ENCODE measurements at regions not wholly inside any gene's neighbourhood (a gene's known extent, or its start where the extent isn't known, plus 50 kb on each side); places are given as distances from the start of the nearest gene placed in this dataset.

DNA sequence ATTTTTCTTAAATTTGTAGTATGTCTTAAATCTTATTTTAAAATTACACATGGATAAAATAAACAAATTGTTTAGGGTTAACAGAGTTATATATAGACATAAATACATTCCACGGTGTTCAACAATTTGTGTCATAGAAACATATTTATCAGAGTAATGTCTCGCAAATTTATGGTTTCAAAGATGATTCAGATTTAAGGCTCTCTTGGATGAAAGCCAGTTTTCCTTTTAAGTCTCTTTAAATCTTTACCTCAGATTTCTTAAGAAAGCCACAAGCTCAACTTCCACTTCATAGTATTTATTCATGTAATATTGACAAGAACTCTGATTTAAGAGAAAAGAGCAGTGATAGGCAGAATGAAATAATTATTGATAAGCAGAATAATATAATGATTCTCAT lies 1254.8 kb upstream of the ADGRL3 start:
- TF ChIP-seq BHLHE40 (IDR thresholded peaks at IDR 0.05; ENCODE audit: borderline replicate concordance in 1 of 2, low read depth in 2 of 2, low read length in 1 of 2) (no peak), DPF2 (IDR thresholded peaks at IDR 0.05) (no peak), JUND (IDR thresholded peaks at IDR 0.05; ENCODE audit: low read depth, low read length) (no peak), LARP7 (IDR thresholded peaks at IDR 0.05) (no peak), CREM (IDR thresholded peaks at IDR 0.05; ENCODE audit: low read depth) (no peak), ASH2L (IDR thresholded peaks at IDR 0.05; ENCODE audit: borderline replicate concordance, low read depth) (no peak), MEF2B (IDR thresholded peaks at IDR 0.05; ENCODE audit: partially characterized antibody, poor library complexity, severe bottlenecking) (no peak)
- FAIRE-seq (no peak), DNase-seq (ENCODE audit: low read depth, low spot score) (no peak), ATAC-seq (no peak)
- H3K4me2 ChIP-seq (ENCODE audit: control insufficient read depth, insufficient read depth): no peak overlapping the region
- no peaks in the 10 kb centered on the region for H4K20me1 ChIP-seq (ENCODE audit: control insufficient read depth, insufficient read depth)
- ChIA-PET CTCF (no interaction called here), RAD21 (ENCODE audit: unreplicated experiment) (no interaction called here), POLR2A (no interaction called here), SMC1A (ENCODE audit: uncharacterized antibody, unreplicated experiment) (no interaction called here)
- H3K4me1 ChIP-seq (ENCODE audit: control insufficient read depth, insufficient read depth, low read length): no peaks in the 10 kb centered on the region
- no peak overlapping the region for H3K9ac ChIP-seq (ENCODE audit: control insufficient read depth, insufficient read depth, low read length)
- intact Hi-C loops (cut with micrococcal nuclease; ENCODE audit: unreplicated experiment): no loop called here
- no peak overlapping the region for H3K27ac ChIP-seq (ENCODE audit: control insufficient read depth, insufficient read depth)
- in situ Hi-C loops (cut with MboI): no loop called here
- H3K9me3 ChIP-seq (replicated peaks; ENCODE audit: control insufficient read depth, insufficient read depth, low read length): no peaks in the 10 kb centered on the region
- no peaks in the 10 kb centered on the region for H3K36me3 ChIP-seq (ENCODE audit: control insufficient read depth in 2 of 2, insufficient read depth in 2 of 2, low read length in 1 of 2)
- no peak overlapping the region for H2AFZ ChIP-seq (ENCODE audit: control insufficient read depth, low read depth, low read length)
- BruUV-seq (replicated peaks): no TSS peak
- no peaks in the 10 kb centered on the region; a peak in 1 of 4 replicates for H3K27me3 ChIP-seq (replicated peaks in 1 of 2; ENCODE audit: control insufficient read depth in 2 of 2, insufficient read depth in 2 of 2, low read length in 1 of 2)
- no peak overlapping the region for H3K4me3 ChIP-seq
- H3K79me2 ChIP-seq (ENCODE audit: control insufficient read depth, insufficient read depth, low read length): no peaks in the 10 kb centered on the region
- 25% methylated on average over 2 of the region's 2 CpGs for WGBS (ENCODE audit: insufficient coverage, insufficient replicate concordance, low lambda C conversion rate, missing lambda C conversion rate)

DNA sequence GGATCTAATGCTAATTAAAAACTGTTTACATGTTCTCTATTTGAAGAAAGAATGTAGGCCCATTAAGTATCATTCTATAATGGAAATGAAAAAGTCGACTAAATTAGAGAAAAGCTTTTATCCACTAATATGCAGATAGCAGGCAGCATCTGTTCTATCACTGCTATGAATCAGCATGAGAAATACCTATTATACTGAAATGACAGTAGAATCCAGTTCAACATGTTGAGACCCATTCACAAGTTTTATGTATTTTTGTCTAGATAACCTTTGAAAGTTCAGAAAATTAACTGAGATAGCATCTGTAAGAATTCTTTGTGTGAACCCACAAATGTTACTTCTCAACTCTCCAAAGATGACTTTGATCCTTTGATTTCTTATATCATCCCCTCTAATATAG lies 1254.4 kb upstream of the ADGRL3 start:
- no TSS peak for BruUV-seq (replicated peaks)
- no peak overlapping the region for H3K27ac ChIP-seq (ENCODE audit: control insufficient read depth, insufficient read depth)
- no peaks in the 10 kb centered on the region for H3K36me3 ChIP-seq (ENCODE audit: control insufficient read depth in 2 of 2, insufficient read depth in 2 of 2, low read length in 1 of 2)
- CTCF ChIA-PET: no interaction called here
- H3K4me3 ChIP-seq: no peak overlapping the region
- SMC1A ChIA-PET (ENCODE audit: uncharacterized antibody, unreplicated experiment): no interaction called here
- H3K9me3 ChIP-seq (replicated peaks; ENCODE audit: control insufficient read depth, insufficient read depth, low read length): no peaks in the 10 kb centered on the region
- no peak for FAIRE-seq
- H3K4me2 ChIP-seq (ENCODE audit: control insufficient read depth, insufficient read depth): no peak overlapping the region
- no peak overlapping the region for H2AFZ ChIP-seq (ENCODE audit: control insufficient read depth, low read depth, low read length)
- no peaks in the 10 kb centered on the region for H4K20me1 ChIP-seq (ENCODE audit: control insufficient read depth, insufficient read depth)
- H3K4me1 ChIP-seq (ENCODE audit: control insufficient read depth, insufficient read depth, low read length): no peaks in the 10 kb centered on the region
- H3K9ac ChIP-seq (ENCODE audit: control insufficient read depth, insufficient read depth, low read length): no peak overlapping the region
- 5% methylated on average over 1 of the region's 1 CpG for WGBS (ENCODE audit: insufficient coverage, insufficient replicate concordance, low lambda C conversion rate, missing lambda C conversion rate)
- no peak for ATAC-seq
- no peak for DNase-seq (ENCODE audit: low read depth, low spot score)
- POLR2A ChIA-PET: no interaction called here
- intact Hi-C loops (cut with micrococcal nuclease; ENCODE audit: unreplicated experiment) (no loop called here), in situ Hi-C loops (cut with MboI) (no loop called here)
- no peaks in the 10 kb centered on the region for H3K79me2 ChIP-seq (ENCODE audit: control insufficient read depth, insufficient read depth, low read length)
- no peaks in the 10 kb centered on the region; a peak in 1 of 4 replicates for H3K27me3 ChIP-seq (replicated peaks in 1 of 2; ENCODE audit: control insufficient read depth in 2 of 2, insufficient read depth in 2 of 2, low read length in 1 of 2)
- RAD21 ChIA-PET (ENCODE audit: unreplicated experiment): no interaction called here
- TF ChIP-seq, protein P1, sequence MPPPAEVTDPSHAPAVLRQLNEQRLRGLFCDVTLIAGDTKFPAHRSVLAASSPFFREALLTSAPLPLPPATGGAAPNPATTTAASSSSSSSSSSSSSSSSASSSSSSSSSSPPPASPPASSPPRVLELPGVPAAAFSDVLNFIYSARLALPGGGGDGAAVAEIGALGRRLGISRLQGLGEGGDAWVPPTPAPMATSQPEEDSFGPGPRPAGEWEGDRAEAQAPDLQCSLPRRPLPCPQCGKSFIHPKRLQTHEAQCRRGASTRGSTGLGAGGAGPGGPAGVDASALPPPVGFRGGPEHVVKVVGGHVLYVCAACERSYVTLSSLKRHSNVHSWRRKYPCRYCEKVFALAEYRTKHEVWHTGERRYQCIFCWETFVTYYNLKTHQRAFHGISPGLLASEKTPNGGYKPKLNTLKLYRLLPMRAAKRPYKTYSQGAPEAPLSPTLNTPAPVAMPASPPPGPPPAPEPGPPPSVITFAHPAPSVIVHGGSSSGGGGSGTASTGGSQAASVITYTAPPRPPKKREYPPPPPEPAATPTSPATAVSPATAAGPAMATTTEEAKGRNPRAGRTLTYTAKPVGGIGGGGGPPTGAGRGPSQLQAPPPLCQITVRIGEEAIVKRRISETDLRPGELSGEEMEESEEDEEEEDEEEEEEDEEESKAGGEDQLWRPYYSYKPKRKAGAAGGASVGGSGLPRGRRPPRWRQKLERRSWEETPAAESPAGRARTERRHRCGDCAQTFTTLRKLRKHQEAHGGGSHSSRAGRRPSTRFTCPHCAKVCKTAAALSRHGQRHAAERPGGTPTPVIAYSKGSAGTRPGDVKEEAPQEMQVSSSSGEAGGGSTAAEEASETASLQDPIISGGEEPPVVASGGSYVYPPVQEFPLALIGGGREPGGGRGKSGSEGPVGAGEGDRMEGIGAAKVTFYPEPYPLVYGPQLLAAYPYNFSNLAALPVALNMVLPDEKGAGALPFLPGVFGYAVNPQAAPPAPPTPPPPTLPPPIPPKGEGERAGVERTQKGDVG (CRISPR knock-in tag; IDR thresholded peaks at IDR 0.05): no peak
- TF ChIP-seq, protein P2, sequence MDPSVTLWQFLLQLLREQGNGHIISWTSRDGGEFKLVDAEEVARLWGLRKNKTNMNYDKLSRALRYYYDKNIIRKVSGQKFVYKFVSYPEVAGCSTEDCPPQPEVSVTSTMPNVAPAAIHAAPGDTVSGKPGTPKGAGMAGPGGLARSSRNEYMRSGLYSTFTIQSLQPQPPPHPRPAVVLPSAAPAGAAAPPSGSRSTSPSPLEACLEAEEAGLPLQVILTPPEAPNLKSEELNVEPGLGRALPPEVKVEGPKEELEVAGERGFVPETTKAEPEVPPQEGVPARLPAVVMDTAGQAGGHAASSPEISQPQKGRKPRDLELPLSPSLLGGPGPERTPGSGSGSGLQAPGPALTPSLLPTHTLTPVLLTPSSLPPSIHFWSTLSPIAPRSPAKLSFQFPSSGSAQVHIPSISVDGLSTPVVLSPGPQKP (IDR thresholded peaks at IDR 0.05; ENCODE audit: low read depth, low read length): no peak
- TF ChIP-seq, protein P3, sequence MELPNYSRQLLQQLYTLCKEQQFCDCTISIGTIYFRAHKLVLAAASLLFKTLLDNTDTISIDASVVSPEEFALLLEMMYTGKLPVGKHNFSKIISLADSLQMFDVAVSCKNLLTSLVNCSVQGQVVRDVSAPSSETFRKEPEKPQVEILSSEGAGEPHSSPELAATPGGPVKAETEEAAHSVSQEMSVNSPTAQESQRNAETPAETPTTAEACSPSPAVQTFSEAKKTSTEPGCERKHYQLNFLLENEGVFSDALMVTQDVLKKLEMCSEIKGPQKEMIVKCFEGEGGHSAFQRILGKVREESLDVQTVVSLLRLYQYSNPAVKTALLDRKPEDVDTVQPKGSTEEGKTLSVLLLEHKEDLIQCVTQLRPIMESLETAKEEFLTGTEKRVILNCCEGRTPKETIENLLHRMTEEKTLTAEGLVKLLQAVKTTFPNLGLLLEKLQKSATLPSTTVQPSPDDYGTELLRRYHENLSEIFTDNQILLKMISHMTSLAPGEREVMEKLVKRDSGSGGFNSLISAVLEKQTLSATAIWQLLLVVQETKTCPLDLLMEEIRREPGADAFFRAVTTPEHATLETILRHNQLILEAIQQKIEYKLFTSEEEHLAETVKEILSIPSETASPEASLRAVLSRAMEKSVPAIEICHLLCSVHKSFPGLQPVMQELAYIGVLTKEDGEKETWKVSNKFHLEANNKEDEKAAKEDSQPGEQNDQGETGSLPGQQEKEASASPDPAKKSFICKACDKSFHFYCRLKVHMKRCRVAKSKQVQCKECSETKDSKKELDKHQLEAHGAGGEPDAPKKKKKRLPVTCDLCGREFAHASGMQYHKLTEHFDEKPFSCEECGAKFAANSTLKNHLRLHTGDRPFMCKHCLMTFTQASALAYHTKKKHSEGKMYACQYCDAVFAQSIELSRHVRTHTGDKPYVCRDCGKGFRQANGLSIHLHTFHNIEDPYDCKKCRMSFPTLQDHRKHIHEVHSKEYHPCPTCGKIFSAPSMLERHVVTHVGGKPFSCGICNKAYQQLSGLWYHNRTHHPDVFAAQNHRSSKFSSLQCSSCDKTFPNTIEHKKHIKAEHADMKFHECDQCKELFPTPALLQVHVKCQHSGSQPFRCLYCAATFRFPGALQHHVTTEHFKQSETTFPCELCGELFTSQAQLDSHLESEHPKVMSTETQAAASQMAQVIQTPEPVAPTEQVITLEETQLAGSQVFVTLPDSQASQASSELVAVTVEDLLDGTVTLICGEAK (IDR thresholded peaks at IDR 0.05; ENCODE audit: borderline replicate concordance): no peak
- TF ChIP-seq DPF2 (IDR thresholded peaks at IDR 0.05): no peak

All from GM12878 (cell line).